Thoracic aorta (tissue), 2 donors: ENCODE measurements at regions not wholly inside any gene's neighbourhood (a gene's known extent, or its start where the extent isn't known, plus 50 kb on each side); places are given as distances from the start of the nearest gene placed in this dataset.

ENCODE experiments used
- ATAC-seq: fragments of 150-250 bp; one replicate; pipeline ENCODE4 v1.8.0; 2017; ENCODE audit warnings: low read depth; ENCODE audit not compliant: insufficient number of reproducible peaks, low FRiP score
- DNase-seq: peaks from one replicate; pipeline ENCODE4 v3.0.0-alpha.2; 2020; ENCODE audit warnings: low spot score
- H3K27ac ChIP-seq, 2 donors: fragments of 200-600 bp; sonication (generic); 1 replicate in 1 of 2; 2 replicates in 1 of 2; pipeline ENCODE4 v1.5.1; 2016; ENCODE audit warnings: mild to moderate bottlenecking in 2 of 2, moderate library complexity in 2 of 2
- H3K27me3 ChIP-seq: fragments of 200-600 bp; sonication (generic); replicated peaks from 2 replicates; pipeline ENCODE4 v1.6.0; 2016; ENCODE audit warnings: mild to moderate bottlenecking; ENCODE audit not compliant: insufficient read depth
- H3K36me3 ChIP-seq: fragments of 200-600 bp; sonication (generic); one replicate; pipeline ENCODE4 v1.5.1; 2016
- H3K4me1 ChIP-seq, 2 donors: fragments of 200-600 bp; sonication (generic); 1 replicate in 1 of 2; 2 replicates in 1 of 2; pipeline versions ENCODE4 v1.5.1 to v1.6.0; 2016; ENCODE audit warnings: low read depth in 2 of 2, mild to moderate bottlenecking in 1 of 2; ENCODE audit not compliant: control insufficient read depth in 1 of 2
- H3K4me3 ChIP-seq: fragments of 200-600 bp; sonication (generic); 2 replicates; pipeline ENCODE4 v1.5.1; 2016; ENCODE audit warnings: mild to moderate bottlenecking
- H3K9me3 ChIP-seq: fragments of 200-600 bp; sonication (generic); 2 replicates; pipeline ENCODE4 v1.5.1; 2016
- TF ChIP-seq, protein P1 (sequence below): fragments of 200-600 bp; sonication (generic); IDR thresholded peaks from one replicate; pipeline ENCODE4 v1.5.1; 2019; ENCODE audit warnings: antibody characterized with exemption

DNA sequence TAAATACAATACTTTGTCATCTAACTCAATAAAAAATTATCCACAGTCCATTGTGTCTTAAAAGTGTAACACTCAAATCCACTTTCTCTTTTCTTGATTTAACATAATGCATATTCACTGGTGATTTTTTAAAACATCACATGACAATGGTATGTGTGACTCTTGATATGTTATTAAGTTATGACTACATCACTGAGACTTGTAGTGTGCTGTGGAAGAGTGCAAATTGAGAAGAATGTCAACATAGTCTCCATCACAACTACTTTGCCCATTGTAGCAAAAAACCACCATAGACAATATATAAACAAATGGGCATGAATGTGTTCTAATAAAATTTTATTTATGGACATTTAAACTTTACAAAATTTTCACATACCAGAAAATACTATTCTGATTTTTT lies 380.7 kb upstream of the PMFBP1 start:
- Histone ChIP-seq H3K36me3 (no peaks in the 10 kb centered on the region), H3K27ac (no peak overlapping the region), H3K9me3 (no peaks in the 10 kb centered on the region), H3K4me1 (no peaks in the 10 kb centered on the region), H3K4me3 (no peak overlapping the region), H3K27me3 (no peaks in the 10 kb centered on the region)
- TF ChIP-seq, protein P1, sequence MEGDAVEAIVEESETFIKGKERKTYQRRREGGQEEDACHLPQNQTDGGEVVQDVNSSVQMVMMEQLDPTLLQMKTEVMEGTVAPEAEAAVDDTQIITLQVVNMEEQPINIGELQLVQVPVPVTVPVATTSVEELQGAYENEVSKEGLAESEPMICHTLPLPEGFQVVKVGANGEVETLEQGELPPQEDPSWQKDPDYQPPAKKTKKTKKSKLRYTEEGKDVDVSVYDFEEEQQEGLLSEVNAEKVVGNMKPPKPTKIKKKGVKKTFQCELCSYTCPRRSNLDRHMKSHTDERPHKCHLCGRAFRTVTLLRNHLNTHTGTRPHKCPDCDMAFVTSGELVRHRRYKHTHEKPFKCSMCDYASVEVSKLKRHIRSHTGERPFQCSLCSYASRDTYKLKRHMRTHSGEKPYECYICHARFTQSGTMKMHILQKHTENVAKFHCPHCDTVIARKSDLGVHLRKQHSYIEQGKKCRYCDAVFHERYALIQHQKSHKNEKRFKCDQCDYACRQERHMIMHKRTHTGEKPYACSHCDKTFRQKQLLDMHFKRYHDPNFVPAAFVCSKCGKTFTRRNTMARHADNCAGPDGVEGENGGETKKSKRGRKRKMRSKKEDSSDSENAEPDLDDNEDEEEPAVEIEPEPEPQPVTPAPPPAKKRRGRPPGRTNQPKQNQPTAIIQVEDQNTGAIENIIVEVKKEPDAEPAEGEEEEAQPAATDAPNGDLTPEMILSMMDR: no peak
- no peak for DNase-seq
- ATAC-seq: no peak

DNA sequence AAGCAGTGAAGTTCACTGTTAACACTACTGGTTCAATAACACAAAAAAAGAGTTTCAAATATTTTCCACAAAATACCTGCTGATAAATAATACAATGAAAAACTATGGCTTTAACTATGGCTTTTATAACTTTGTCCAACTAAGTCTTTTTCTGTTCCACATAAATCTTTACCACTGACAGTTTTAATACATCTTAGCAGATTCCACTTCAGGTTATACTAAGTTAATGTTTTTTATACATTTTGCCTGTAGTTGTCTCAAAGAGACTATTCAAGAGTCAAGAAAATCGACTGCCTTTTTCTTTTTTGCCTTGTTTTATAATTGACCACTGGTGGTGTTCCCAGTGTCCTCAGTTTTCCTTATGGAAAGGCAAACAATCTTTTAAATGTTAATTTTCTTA lies 379.7 kb upstream of the PMFBP1 start:
- no peak overlapping the region for H3K27ac ChIP-seq
- DNase-seq (no peak), ATAC-seq (no peak)
- H3K4me3 ChIP-seq: no peak overlapping the region
- H3K27me3 ChIP-seq: no peaks in the 10 kb centered on the region
- TF ChIP-seq, protein P1: no peak
- H3K4me1 ChIP-seq: no peaks in the 10 kb centered on the region
- no peaks in the 10 kb centered on the region for H3K36me3 ChIP-seq
- H3K9me3 ChIP-seq: no peaks in the 10 kb centered on the region

DNA sequence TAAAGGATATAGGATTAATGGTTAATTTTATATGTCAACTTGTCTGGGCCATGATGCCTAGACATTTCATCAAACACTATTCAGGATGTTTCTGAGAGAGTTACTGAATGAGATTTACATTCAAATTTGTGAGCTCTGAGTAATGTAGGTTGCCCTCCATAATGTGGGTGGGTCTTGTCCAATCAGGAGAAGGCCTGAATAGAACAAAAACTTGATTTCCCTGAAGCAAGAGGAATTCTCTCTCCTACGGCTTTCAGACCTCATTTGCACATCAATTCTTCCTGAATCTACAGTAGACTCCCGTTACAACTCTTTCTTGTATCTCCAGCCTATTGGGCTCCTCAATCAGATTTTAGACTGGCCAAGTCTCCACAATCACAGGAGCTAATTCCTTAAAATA lies 377.9 kb upstream of the PMFBP1 start:
- no peaks in the 10 kb centered on the region for H3K4me1 ChIP-seq
- no peak overlapping the region for H3K4me3 ChIP-seq
- no peak for DNase-seq
- no peak overlapping the region for H3K27ac ChIP-seq
- ATAC-seq: no peak
- no peaks in the 10 kb centered on the region for H3K27me3 ChIP-seq
- TF ChIP-seq, protein P1: no peak
- H3K9me3 ChIP-seq: no peaks in the 10 kb centered on the region
- H3K36me3 ChIP-seq: no peaks in the 10 kb centered on the region

DNA sequence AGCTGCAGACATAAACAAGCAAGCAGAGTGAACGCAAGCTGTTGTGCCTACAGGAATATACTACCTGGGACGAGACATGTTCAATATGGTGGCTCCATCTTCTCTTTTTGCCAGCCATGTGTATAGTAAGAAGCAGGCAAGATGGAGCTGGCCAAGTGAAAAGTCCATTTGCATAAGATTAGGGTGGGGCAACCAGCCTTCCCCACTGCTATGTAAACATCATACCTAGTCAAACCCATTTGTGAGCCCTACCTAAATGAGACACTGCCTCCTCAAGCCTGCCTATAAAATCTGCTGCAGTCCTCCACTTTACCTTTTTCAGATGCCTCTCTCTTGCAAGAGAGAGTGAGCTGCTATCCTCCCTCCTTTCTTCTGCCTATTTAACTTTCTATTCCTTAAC lies 370.1 kb upstream of the PMFBP1 start:
- no peaks in the 10 kb centered on the region for H3K9me3 ChIP-seq
- H3K36me3 ChIP-seq: no peaks in the 10 kb centered on the region
- DNase-seq: no peak
- H3K27me3 ChIP-seq: no peaks in the 10 kb centered on the region
- TF ChIP-seq, protein P1: no peak
- H3K27ac ChIP-seq: no peak overlapping the region
- H3K4me1 ChIP-seq: peaks cover 0 to 6% of the 10 kb centered on the region in 2 donors
- ATAC-seq: no peak
- no peak overlapping the region for H3K4me3 ChIP-seq

DNA sequence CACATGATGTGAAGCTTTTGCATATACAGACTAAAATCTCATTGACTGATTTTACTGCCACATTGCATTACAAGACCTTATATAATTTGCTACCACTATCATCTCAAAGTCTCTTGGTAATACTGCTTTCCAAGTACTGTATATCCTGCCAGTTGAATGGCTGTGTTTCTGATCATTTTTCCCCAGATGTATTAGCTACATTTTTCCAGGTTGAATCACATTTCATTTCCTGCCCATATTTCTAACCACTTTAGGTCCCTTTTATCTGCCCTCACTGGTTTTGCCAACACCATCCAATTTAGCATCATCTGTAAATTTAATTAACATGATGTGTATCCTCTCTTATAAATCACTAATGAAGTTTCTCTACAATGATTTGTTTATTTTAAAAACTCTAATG lies 365.7 kb upstream of the PMFBP1 start:
- TF ChIP-seq, protein P1: no peak
- DNase-seq (no peak), ATAC-seq (no peak)

More for the DNA sequence above, 365.7 kb upstream of the PMFBP1 start:
- H3K27me3 ChIP-seq: no peaks in the 10 kb centered on the region
- H3K4me1 ChIP-seq: peaks cover 0 to 6% of the 10 kb centered on the region in 2 donors
- no peaks in the 10 kb centered on the region for H3K36me3 ChIP-seq
- H3K4me3 ChIP-seq: no peak overlapping the region
- H3K9me3 ChIP-seq: no peaks in the 10 kb centered on the region
- H3K27ac ChIP-seq: no peak overlapping the region
